ENCODE measurements at regions not wholly inside any gene's neighbourhood (a gene's known extent, or its start where the extent isn't known, plus 50 kb on each side); places are given as distances from the start of the nearest gene placed in this dataset.
"Not testable (repeated sequence)": the region's sequence is repeated elsewhere in the genome, so short reads cannot be mapped to it uniquely, and the experiment has no call there.

- no peak for DNase-seq
These were observed 242.8 kb upstream of the RGS17 start for GRCh38 chr6:153373869-153374268.

DNA sequence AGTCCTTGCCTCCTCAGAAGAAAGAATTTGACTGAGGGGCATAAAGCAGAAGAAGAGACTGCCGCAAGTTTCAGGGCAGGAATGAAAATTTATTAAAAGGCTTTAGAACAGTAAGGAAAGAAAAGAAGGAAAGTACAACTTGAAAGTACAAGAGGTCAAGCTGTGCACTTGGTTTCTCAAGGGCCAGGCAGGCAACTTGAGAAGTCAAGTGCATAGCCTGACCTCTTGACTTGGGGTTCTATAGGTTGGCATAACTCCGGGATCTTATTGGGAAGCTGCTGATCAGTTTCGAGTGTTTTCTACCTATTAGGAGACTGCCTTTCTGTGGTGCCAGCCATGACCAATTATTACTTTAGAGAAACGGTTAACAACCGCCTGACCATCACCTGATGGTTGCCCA, 237.0 kb upstream of the RGS17 start:
- DNase-seq, result no peak

DNA sequence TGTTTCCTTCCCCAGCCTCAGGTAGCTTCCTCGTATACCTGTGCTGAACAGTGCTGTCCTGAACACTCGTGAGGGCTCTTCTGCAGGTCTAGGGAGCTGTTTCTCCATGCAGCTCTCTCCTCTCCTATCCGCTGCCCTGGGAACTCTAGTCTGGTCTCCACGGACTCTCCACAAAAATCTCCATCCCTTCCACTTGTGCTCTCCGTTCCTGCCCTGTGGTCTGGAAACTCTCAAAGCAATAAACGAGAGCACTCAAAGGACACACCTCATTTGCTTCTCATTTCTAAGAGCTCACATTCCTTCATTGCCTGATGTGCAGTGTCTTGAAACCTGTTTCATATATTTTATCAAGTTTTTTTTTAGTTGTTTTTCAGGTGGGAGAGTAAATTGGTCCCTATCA, 235.9 kb upstream of the RGS17 start:
- no peak for DNase-seq

DNA sequence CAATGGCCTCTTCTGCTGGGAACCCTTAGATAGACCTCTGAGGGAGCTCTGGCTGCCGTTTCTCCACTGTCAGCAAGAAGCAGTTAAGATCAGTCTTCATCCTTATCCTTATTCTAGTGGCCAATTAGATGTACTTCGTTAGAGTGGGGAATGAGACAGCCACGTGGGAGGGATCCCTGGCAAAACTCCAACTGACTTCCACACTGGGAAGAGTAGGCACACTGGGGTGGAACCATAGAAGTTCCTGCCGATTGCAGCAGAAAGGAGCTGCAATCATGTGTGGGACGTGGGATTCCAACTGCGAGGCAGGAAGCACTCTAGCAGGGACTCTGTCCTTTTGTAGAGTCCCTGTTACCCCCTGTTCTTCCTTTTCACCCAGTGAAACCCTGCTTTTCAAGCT, 226.3 kb upstream of the RGS17 start:
- DNase-seq, result no peak

- no peak for DNase-seq
These were observed 209.5 kb upstream of the RGS17 start for GRCh38 chr6:153340568-153340967.

DNA sequence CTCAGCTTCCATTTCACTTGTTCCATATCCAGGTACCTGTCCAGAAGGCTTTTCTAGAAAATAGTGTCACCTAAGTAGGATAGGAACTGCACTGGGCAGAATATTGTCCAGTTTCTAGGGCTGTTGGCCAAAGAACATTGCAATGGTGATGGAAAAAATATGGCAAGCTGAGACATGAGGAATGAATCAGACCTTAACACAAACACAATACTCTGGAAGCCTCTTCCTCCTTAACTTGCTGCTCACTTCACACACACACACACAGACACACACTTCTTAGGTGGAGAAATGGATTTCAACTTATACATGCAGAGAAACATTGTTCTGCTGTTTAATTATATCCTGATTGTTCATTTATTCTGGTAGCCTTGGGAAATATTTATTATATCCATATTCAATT, 203.0 kb upstream of the RGS17 start:
- no peak for DNase-seq

GRCh38 chr6:153331221-153331620, 200.1 kb upstream of the RGS17 start:
- not testable (repeated sequence) for DNase-seq

- no peak for DNase-seq
These were observed 197.1 kb upstream of the RGS17 start for GRCh38 chr6:153328194-153328593.

DNA sequence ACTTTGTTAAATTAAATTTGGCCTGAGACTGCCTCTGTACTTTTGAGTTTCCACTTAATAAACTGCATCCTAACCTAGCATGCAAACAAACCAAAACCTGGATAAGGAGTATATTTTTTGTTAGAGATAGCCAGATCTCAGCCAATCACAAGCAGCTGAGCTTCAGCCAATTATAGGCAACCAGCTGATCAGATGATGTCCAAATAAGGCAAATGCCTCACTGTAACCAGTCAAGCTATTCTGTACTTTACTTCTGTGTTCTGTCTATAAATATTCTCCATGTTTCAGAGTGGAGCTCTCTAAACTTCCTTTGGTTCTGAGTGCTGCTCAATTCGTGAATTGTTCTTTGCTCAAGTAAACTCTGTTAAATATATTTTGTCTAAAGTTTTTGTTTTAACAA, 194.6 kb upstream of the RGS17 start:
- DNase-seq, result no peak

DNA sequence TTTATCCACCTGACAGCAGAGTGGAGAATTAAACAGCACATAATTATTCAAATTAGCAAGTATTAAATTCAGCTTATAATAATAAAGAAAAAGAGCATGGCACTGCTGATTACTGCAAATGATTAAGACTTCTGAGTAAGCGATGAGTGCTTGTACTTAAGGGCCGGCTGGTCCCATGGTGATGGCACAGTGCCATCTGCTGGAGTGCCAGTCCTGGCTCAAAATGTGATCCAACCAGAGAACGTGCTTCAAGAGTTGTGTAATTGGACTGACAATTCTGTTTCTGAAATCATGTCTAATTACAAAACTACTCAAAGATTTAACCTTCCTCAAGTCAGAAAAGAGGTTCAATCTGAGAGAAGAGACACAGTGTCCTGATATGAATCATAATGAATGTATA, 181.6 kb upstream of the RGS17 start:
- DNase-seq, result peak; percentile 12 to 42

- DNase-seq, result no peak
These were observed 178.6 kb upstream of the RGS17 start for GRCh38 chr6:153309651-153310050.

GRCh38 chr6:153302133-153302532, 171.1 kb upstream of the RGS17 start:
- no peak for DNase-seq

- DNase-seq, result no peak
These were observed 170.5 kb upstream of the RGS17 start for GRCh38 chr6:153301602-153302001.

DNA sequence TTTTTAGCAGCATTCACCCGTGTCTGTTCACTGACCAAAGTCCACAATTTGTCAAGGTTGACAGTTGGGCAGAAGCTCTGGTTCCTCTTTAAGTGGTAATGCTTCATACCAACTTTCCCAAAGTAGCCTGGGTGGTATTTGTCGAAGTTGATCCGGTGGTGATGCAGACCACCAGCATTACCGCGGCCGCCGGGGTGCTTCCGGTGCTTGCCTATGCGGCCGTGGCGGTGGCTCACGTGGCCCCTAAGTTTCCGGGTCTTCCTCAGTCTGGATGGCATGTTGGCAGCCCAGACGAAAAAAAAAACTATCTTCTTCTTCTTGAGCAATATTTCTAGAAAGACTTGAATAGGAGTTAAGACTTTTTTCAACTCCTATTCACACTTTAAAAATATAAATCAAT, 151.4 kb upstream of the RGS17 start:
- not testable (repeated sequence) for DNase-seq

- DNase-seq, result no peak
These were observed 144.9 kb upstream of the RGS17 start for GRCh38 chr6:153275997-153276396.

- DNase-seq, result no peak
These were observed 141.3 kb upstream of the RGS17 start for GRCh38 chr6:153272201-153272980.

DNA sequence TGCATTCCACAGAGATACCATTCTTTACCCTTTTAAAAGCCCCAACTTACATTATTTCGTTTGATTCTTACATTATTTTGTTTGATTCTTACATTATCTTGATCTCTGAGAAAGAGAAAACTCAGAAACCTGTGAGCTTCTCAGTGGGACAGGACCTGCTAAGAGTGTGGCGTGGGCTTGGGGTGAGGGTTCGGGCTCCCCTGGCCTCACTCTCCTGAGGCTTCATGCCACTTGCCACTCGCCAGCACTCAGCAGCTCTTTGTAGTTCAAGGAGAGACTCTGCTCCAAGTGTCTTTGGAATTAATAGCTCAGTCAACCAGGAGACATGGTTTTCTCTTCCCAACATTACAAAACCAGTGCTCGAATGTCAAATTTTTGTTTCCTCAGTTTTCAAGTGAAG, 132.4 kb upstream of the RGS17 start:
- DNase-seq, result no peak

GRCh38 chr6:153251326-153251725, 120.2 kb upstream of the RGS17 start:
- DNase-seq, result no peak

- no peak for DNase-seq
These were observed 106.6 kb upstream of the RGS17 start for GRCh38 chr6:153237670-153238069.

- DNase-seq, result peak; percentile 31 to 33
These were observed 100.1 kb upstream of the RGS17 start for GRCh38 chr6:153231048-153231646.

- no peak for DNase-seq
These were observed 87.2 kb upstream of the RGS17 start for GRCh38 chr6:153218184-153218792.

DNA sequence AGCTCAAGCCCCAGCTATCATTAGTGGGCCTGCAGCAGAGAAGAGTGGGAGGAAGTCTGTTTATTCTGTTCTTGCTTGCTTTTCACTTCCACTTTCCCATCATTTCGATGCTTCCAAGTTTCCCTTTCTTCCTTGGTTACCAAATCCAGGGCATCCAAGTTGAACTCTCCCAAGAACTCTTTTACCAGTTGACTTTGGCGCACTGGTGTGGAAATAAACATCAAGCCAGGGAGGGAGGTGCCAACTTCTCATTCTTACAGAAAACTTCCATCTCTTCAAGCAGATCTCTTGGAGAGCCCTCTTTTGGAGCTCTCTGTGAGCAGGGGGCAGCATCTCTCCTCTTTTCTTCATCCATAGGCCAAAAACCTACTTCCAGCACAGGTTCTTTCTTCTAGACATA, 85.7 kb upstream of the RGS17 start:
- no peak for DNase-seq

DNA sequence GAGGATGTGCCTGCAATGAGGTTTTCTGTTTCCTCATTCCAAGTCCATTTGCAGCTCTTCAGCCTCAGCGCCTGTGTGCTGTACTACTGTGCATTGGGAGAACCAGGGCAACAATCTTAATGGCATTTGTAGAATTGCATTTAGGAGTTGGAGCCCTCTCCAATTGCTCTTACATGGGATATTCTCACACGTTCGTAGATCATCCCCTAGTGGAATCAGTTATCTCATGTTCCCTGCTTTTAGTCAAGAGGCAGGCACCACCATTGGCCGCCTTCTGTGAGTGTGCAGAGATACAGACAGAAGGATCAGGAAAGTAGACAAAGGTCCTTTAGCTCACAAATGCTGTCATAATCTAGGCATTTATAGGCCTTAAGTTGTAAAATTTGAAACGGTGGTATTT, 84.2 kb upstream of the RGS17 start:
- no peak for DNase-seq

DNA sequence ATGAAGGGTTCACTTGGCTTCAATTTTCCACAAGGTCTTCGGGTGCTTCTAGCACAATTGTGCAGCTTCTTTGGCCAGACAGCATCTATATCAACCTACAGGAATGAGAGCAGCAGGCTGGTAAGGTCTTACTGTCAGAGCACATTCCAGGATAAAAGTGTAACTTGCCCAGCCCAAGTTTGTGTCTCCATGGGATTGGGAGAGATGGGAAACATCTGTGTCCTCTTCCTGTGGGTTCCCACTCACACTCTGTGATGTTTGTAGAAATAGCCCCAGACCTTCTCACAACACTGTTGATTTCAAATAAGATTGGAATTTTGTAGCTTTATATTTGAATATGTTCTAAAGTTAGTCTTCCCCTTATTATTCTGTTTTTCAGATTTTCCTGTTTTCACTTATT, 83.4 kb upstream of the RGS17 start:
- no peak for DNase-seq

Data from SHP77 (cell line).